NCI-H128 (cell line): ENCODE measurements at regions not wholly inside any gene's neighbourhood (a gene's known extent, or its start where the extent isn't known, plus 50 kb on each side); places are given as distances from the start of the nearest gene placed in this dataset.
"Not testable (repeated sequence)": the region's sequence is repeated elsewhere in the genome, so short reads cannot be mapped to it uniquely, and the experiment has no call there.

Experiments used
- DNase-seq: peaks from one replicate; lab custom pipeline; 2025; ENCODE audit not compliant: unreplicated experiment; lab: John Stamatoyannopoulos, UW

DNA sequence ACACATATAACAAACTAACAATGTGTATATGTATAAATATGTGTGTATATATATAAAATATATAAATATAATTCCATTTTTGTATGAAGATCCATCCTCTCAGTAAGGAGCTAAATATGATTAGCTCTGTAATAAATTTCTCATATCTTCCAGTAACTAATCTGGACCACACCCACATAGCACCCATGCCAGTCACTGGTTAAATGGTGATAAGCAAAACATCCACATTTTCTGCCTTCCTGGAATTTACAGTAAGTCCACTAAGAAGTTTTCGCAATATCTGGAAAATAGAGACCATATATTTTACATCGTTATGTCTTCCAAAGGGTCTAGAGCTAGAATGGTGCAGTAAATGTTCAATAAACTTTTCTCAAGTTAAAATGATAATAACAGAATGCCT, 151.5 kb upstream of the STMND1 start:
- no peak for DNase-seq

DNA sequence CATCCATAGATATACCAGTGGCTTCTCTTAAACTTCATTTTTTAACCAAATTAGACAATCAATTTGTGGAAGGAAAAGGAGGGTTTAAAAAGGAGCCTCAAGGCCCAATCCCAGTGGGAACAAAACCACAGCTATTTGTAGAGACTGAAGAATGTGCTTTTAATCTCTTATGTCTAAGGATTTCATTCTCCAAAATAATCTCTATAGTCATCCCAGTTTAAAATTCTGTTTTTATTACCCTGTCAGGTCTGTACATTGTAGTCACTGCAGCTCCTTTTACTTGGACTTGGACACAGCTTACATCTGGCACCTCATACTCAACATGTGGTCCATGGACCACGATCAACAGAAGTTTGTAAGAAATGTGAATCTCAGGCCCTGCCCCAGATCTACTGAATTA, 152.1 kb upstream of the STMND1 start:
- DNase-seq: no peak

DNA sequence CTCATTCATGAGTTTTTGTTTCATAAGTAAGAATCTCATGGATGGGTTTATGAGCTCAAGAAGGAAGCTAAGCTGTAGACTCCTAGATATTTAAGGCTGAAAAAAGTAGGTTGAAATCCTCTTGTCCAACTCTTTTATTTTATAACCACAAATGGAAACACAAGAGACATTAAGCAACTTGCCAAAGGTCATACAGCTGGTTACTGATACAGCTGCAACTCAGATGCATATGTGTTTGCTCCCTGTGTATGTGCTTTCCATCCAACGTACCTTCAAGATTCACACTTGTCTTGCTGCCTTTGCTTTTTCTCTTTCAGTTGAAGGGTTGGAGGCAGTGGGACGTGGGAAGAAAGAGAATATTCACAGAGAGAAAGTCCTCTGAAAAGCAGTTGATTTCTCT, 153.5 kb upstream of the STMND1 start:
- DNase-seq: no peak

GRCh38 chr6:16947375-16948015, 154.4 kb upstream of the STMND1 start:
- DNase-seq: peak; percentile 86

DNA sequence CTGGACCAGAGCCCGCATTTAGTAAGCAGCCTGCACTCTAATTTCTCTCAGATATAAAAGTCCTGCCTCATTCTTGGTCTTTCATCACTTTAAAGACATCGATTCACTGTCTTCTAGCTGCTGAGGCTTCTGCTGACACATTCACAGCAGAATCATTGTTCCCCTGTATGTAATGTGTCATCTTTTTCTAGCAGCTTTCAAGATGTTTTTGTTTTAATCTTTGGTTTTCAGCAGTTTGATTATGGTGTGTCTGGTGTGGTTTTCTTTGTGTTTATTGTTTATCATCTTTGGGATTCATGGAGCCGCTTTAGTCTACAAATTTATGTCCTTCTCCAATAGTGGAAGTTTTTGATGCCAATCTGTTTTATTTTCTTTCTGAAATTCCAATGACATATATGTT, 157.3 kb upstream of the STMND1 start:
- DNase-seq: no peak

- no peak for DNase-seq
Measured at GRCh38 chr6:16939839-16940238, 162.0 kb upstream of the STMND1 start.

DNA sequence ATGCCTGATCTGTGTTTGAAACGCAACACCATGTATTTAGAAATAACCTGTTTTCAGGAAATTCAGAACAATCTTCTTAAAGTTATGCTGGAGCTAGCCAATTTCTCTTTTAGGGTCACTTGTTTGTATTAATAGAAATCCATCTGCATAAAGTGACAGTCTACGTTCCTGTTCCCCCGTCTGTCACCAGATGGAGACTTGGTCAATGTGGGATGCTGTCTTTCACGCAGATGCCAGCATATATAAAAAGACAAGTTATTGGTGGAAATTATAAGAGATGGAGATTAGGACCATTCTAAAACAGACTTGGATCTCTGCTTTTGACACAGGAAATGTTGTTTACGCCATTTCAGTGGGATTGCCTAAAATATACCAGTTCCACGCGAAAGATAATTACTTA, 162.5 kb upstream of the STMND1 start:
- no peak for DNase-seq

DNA sequence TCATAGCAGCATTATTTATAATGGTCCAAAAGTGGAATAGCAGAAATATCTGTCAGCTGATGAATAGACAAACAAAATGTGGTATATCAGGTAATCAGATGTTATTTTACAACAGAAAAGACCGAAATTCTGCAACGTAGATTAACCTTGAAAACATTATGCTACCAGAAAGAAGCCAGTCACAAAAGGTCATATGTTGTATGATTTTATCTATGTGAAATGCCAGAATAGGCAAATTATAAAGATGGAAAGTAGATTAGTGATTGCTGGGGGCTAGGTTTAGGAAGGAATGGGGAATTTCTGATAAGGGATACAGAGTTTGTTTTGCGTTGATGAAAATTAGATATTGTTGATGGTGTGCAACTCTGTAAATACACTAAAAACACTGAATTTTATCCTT, 165.0 kb upstream of the STMND1 start:
- DNase-seq: no peak

DNA sequence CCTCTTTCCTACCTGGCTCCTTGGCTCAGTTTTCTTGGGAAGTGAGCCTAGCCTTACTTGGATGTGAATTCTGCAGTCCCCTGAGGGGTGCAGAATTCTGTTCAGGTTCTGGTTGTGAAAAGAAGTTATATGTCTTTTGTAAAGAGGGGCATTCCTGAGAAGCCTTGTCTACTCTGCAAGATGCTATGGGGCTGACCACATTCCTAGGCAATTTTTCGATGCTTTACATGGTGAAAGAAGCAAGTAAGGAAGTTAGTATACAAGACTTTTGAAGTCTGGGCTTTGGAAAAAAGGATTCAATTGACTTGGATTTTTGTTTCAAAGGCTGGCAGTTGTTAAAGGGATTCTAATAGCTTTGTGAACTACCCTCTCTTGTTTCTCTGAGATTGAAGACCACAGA, 167.9 kb upstream of the STMND1 start:
- no peak for DNase-seq

DNA sequence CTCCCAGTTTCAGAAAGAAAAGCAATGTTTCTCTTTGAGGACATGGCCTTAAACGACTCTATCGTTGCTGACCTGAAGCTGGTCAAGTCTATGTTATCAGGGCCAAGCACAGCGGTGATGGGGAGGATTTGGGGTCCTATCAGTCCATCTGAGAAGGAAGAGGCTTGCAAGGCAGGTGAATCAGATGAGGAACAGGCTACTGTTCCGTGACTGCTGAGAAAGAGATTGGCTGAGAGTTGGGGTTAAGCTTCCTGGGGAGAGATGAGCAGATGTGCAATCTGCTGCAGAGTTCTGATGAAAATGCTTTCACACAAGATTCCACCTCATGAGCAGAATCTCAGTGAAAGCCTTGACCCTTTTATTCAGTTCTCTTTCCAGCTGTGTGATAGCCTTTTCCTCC, 168.3 kb upstream of the STMND1 start:
- DNase-seq: no peak

GRCh38 chr6:16932920-16933319, 168.9 kb upstream of the STMND1 start:
- no peak for DNase-seq

DNA sequence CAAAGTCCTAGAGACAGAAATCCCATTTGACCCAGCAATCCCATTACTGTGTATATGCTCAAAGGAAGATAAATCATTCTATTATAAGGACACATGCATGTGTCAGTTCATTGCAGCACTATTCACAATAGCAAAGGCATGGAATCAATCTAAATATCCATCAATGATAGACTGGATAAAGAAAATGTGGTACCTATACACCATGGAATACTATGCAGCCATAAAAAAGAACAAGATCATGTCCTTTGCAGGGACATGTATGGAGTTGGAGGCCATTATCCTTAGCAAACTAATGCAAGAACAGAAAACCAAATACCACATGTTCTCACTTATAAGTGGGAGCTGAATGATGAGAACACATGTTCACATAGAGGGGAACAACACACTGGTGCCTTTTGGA, 169.8 kb upstream of the ATXN1 start:
- DNase-seq: not testable (repeated sequence)

DNA sequence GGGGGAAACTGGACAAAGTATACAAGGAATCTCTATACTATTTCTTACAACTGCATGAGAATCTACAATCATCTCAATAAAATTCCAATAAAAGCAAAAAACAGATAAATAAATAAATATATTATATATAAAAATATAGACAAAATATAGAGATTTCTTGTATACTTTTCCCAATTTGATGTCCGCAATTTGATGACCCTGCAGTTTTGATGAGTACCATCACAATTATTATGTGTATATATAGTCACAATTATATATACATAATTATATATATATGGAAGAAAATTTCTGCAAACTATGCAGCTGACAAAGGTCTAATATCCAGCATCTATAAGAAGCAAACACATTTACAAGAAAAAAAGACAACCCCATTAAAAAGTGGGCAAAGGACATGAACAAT, 169.2 kb upstream of the ATXN1 start:
- DNase-seq: no peak

DNA sequence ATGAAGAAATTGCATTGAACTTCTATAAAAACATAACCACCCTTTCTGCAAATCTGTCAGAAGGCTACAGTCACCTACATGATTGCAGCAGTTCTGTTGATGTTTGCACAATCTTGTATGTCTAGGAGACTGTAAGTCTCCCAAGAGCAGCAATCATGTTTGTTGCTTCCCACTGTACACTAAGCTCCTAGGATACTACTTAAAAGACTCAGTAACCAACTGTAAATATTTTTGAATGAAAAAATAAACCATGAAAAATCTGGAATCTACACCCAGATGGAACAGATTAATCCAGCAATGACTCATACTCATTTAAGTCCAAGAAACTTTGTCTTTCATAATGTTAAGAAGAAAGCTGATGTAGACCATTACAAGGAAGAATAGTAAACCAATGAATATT, 168.5 kb upstream of the ATXN1 start:
- DNase-seq: no peak

DNA sequence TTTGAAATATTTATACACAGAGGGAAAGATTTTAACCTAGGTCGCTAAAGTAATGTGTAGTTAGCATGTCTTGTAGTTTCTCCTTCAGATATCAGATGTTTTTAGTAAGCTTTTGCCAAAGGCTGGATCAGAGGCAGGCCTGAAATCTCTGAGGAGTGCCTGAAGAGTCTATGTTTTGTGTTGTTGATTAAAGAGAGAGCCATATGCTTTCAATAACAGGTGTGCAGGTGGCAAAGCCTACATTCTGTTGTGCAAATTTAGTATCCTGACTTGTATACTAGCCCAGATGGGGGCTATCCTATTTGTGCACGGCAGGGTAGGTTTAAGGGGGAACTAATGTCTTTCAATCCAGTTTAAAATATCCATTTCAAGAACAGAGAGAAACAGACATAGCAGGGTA, 167.1 kb upstream of the ATXN1 start:
- no peak for DNase-seq

GRCh38 chr6:16927205-16927604, 165.9 kb upstream of the ATXN1 start:
- no peak for DNase-seq

- DNase-seq: no peak
Measured at GRCh38 chr6:16925461-16925860, 164.2 kb upstream of the ATXN1 start.

DNA sequence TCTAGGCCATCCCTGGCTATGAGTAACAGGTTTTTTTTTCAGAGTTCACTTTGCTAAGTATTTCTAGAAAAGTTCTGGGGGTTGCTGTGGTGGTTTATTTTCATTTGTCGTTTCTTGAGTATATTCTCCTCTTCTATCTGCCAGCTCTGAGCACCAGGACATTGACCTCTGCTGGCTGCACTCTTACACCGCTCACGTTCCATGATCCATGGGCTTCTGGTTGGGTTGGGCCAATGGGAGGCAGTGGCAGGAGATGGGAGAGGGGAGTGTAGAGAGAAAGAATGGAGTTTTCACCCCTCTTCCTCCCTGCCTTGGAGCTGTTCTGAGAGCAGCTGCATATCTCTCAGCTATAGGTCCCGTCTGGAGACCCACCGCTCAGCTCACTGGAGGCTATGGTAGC, 161.0 kb upstream of the ATXN1 start:
- DNase-seq: no peak

- DNase-seq: peak; percentile 16
Measured at GRCh38 chr6:16921399-16922110, 160.3 kb upstream of the ATXN1 start.

GRCh38 chr6:16918586-16918985, 157.3 kb upstream of the ATXN1 start:
- no peak for DNase-seq

DNA sequence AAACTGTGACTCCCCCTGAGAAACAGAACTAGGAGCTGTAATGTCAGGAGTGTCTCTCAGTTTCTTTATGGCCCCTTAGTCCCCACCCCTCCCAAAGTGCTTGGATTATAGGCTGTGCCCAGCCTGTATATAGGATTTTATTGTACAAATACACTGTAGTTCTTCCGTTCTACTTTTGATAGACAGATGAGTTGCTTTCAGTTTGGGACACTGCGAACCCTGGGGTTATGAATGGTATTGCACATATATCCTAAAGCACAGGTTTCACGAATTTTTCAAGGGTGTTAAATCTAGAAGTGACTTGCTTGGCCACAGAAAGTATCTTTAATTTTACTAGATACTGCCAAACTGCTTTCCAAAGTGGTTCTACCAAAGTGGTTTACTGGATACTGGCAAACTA, 152.9 kb upstream of the ATXN1 start:
- no peak for DNase-seq

DNA sequence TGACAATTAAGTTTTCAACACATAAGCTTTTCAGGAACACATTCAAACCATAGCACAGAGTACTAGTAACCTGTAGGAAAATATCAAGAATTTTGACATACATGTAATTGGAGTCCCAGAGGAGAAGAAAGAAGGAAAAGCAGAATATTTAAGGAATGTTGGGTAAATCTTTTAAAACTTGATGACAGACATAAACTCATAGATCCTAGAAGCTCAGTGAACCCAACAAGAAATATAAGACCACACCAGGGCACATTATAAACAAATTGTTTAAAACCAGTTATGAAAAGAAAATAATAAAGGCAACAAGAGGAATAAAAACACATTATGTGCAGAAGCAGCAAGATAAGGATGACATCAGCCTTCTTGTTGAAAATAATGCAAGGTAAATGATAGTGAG, 151.5 kb upstream of the ATXN1 start:
- no peak for DNase-seq

DNA sequence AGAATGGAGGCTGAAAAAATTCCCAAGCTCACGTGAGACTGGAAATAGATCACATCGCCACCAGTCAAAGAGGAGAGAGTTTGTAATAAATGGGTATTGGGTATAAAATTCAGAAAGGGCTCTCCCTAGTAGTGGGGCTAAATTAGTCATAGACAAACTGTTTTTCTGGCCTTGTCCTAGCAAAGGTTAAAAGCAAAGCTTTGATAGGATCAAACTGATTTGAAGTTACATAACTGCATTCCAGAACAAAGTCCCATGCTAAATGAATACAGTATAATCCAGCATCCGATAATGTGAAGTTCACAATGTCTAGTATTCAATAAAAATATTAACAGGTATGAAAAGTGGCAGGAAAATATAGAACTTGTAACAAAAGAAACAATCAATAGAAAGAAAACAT, 149.8 kb upstream of the ATXN1 start:
- no peak for DNase-seq
